H9 (cell line): ENCODE measurements at regions not wholly inside any gene's neighbourhood (a gene's known extent, or its start where the extent isn't known, plus 50 kb on each side); places are given as distances from the start of the nearest gene placed in this dataset.

ENCODE experiments used
- DNase-seq: peaks from one replicate; pipeline ENCODE4 v3.0.0-alpha.2; 2017
- H2AFZ ChIP-seq: one replicate; pipeline ENCODE4 v1.6.1; 2013; ENCODE audit warnings: mild to moderate bottlenecking, low read length, control low read depth, moderate library complexity
- H2AK5ac ChIP-seq: 2 replicates; pipeline ENCODE4 v1.6.1; 2013; ENCODE audit warnings: low read length, control low read depth, mixed read lengths; ENCODE audit not compliant: insufficient read length
- H2BK120ac ChIP-seq: one replicate; pipeline ENCODE4 v1.6.1; 2013; ENCODE audit warnings: low read depth, mild to moderate bottlenecking, low read length, control low read depth, inconsistent platforms; ENCODE audit not compliant: poor library complexity, severe bottlenecking
- H2BK12ac ChIP-seq: 2 replicates; pipeline ENCODE4 v1.6.1; 2013; ENCODE audit warnings: low read length, control low read depth, mixed read lengths, low read depth; ENCODE audit not compliant: insufficient read length
- H2BK15ac ChIP-seq: 2 replicates; pipeline ENCODE4 v1.6.1; 2013; ENCODE audit warnings: low read depth, low read length, control low read depth
- H2BK20ac ChIP-seq: one replicate; pipeline ENCODE4 v1.6.1; 2013; ENCODE audit warnings: low read depth, mild to moderate bottlenecking, low read length, control low read depth, inconsistent platforms; ENCODE audit not compliant: poor library complexity, severe bottlenecking
- H2BK5ac ChIP-seq: 2 replicates; pipeline ENCODE4 v1.6.1; 2013; ENCODE audit warnings: low read length, control low read depth, mixed read lengths; ENCODE audit not compliant: insufficient read length
- H3K14ac ChIP-seq: 2 replicates; pipeline ENCODE4 v1.6.1; 2013; ENCODE audit warnings: low read length, control low read depth; ENCODE audit not compliant: insufficient read depth
- H3K18ac ChIP-seq: 2 replicates; pipeline ENCODE4 v1.6.1; 2013; ENCODE audit warnings: low read depth, mild to moderate bottlenecking, mixed read lengths, low read length, control low read depth; ENCODE audit not compliant: insufficient read length
- H3K23ac ChIP-seq: 2 replicates; pipeline ENCODE4 v1.6.1; 2013; ENCODE audit warnings: low read length, control low read depth, mixed read lengths, low read depth; ENCODE audit not compliant: insufficient read length
- H3K23me2 ChIP-seq: 2 replicates; pipeline ENCODE4 v1.6.1; 2013; ENCODE audit warnings: low read depth, mild to moderate bottlenecking, mixed read lengths, low read length, control low read depth; ENCODE audit not compliant: insufficient read length, poor library complexity, severe bottlenecking
- H3K27ac ChIP-seq: 2 replicates; pipeline ENCODE4 v1.5.1; 2013; ENCODE audit warnings: low read length, control low read depth, mixed read lengths, low read depth; ENCODE audit not compliant: insufficient read length
- H3K27me3 ChIP-seq: 2 replicates; pipeline ENCODE4 v1.6.1; 2013; ENCODE audit warnings: low read length, control low read depth, inconsistent platforms; ENCODE audit not compliant: insufficient read depth
- H3K4ac ChIP-seq: 2 replicates; pipeline ENCODE4 v1.6.1; 2013; ENCODE audit warnings: low read depth, mild to moderate bottlenecking, control low read depth, inconsistent platforms, low read length, moderate library complexity
- H3K4me1 ChIP-seq: 2 replicates; pipeline ENCODE4 v1.6.1; 2013; ENCODE audit warnings: low read length, control low read depth, inconsistent platforms; ENCODE audit not compliant: insufficient read depth
- H3K4me2 ChIP-seq: 2 replicates; pipeline ENCODE4 v1.6.1; 2013; ENCODE audit warnings: low read length, control low read depth, mixed read lengths; ENCODE audit not compliant: insufficient read length, insufficient read depth
- H3K56ac ChIP-seq: 2 replicates; pipeline ENCODE4 v1.6.1; 2013; ENCODE audit warnings: low read depth, mild to moderate bottlenecking, mixed read lengths, low read length, control low read depth; ENCODE audit not compliant: insufficient read length
- H3K79me1 ChIP-seq: 2 replicates; pipeline ENCODE4 v1.6.1; 2013; ENCODE audit warnings: low read depth, mild to moderate bottlenecking, moderate library complexity, low read length, control low read depth, inconsistent platforms; ENCODE audit not compliant: insufficient read depth, poor library complexity, severe bottlenecking
- H3K79me2 ChIP-seq: 2 replicates; pipeline ENCODE4 v1.6.1; 2013; ENCODE audit warnings: low read length, control low read depth, inconsistent platforms; ENCODE audit not compliant: insufficient read depth
- H3K9ac ChIP-seq: 2 replicates; pipeline ENCODE4 v1.6.1; 2013; ENCODE audit warnings: low read length, control low read depth, mixed read lengths; ENCODE audit not compliant: insufficient read length; ENCODE audit errors: extremely low read depth
- H3K9me3 ChIP-seq: one replicate; pipeline ENCODE4 v1.6.1; 2013; ENCODE audit warnings: low read depth, low read length, inconsistent platforms; ENCODE audit not compliant: control insufficient read depth
- H3T11ph ChIP-seq: one replicate; pipeline ENCODE4 v1.6.1; 2013; ENCODE audit warnings: mild to moderate bottlenecking, low read length, control low read depth, inconsistent platforms
- H4K20me1 ChIP-seq: one replicate; pipeline ENCODE4 v1.6.1; 2013; ENCODE audit not compliant: control insufficient read depth, insufficient read length, insufficient read depth
- H4K5ac ChIP-seq: 2 replicates; pipeline ENCODE4 v1.6.1; 2013; ENCODE audit warnings: low read depth, mild to moderate bottlenecking, mixed read lengths, low read length, control low read depth; ENCODE audit not compliant: insufficient read length
- H4K8ac ChIP-seq: replicated peaks from 2 replicates; pipeline ENCODE4 v1.6.1; 2013; ENCODE audit warnings: low read length, control low read depth, mixed read lengths, low read depth; ENCODE audit not compliant: insufficient read length
- H4K91ac ChIP-seq: 2 replicates; pipeline ENCODE4 v1.6.1; 2013; ENCODE audit warnings: low read depth, mild to moderate bottlenecking, moderate library complexity, mixed read lengths, low read length, control low read depth; ENCODE audit not compliant: insufficient read length
- H3K27ac Mint-ChIP-seq, 3 experiments: 2 replicates in 2 of 3; 3 replicates in 1 of 3; pipeline ENCODE4 v1.8.0; 2020 to 2021; ENCODE audit warnings: mixed read lengths in 3 of 3, mild to moderate bottlenecking in 1 of 3, moderate library complexity in 1 of 3
- H3K27me3 Mint-ChIP-seq: 2 replicates; pipeline ENCODE4 v1.8.0; 2021; ENCODE audit warnings: low read depth, mild to moderate bottlenecking, moderate library complexity, mixed read lengths
- H3K36me3 Mint-ChIP-seq, 3 experiments: 2 replicates in 2 of 3; 3 replicates in 1 of 3; pipeline ENCODE4 v1.8.0; 2020 to 2021; ENCODE audit warnings: low read depth in 3 of 3, mixed read lengths in 3 of 3; ENCODE audit not compliant: insufficient read depth in 1 of 3
- H3K4me1 Mint-ChIP-seq, 2 experiments: 2 replicates each; pipeline ENCODE4 v1.8.0; 2020; ENCODE audit warnings: mixed read lengths in 2 of 2
- H3K4me3 Mint-ChIP-seq, 2 experiments: 2 replicates in 1 of 2; 3 replicates in 1 of 2; pipeline ENCODE4 v1.8.0; 2020 to 2021; ENCODE audit warnings: mild to moderate bottlenecking in 2 of 2, mixed read lengths in 2 of 2, moderate library complexity in 1 of 2
- H3K9me3 Mint-ChIP-seq, 2 experiments: 2 replicates in 1 of 2; 3 replicates in 1 of 2; pipeline ENCODE4 v1.8.0; 2020; ENCODE audit warnings: mild to moderate bottlenecking in 2 of 2, mixed read lengths in 2 of 2, moderate library complexity in 1 of 2
- CTCF ChIP-seq: fragments of 200-600 bp; sonication (generic); conservative IDR thresholded peaks from 3 replicates; pipeline ENCODE4 v1.8.0; 2021; ENCODE audit warnings: antibody characterized with exemption, mild to moderate bottlenecking
- WGBS: extraction: QIAGEN DNeasy Blood & Tissue Kit; methylation state at CpG from one replicate; pipeline ENCODE4 v1.1.7; 2013; ENCODE audit warnings: missing lambda C conversion rate, low lambda C conversion rate, mixed read lengths; ENCODE audit not compliant: insufficient read length; ENCODE audit errors: extremely low coverage; 5-methylcytosine and 5-hydroxymethylcytosine counted together

- Histone ChIP-seq H3K9ac (no peak overlapping the region), H2AK5ac (no peak overlapping the region), H3K23me2 (no peaks in the 10 kb centered on the region), H3K4ac (no peak overlapping the region), H3K18ac (no peak overlapping the region), H2AFZ (no peak overlapping the region), H3K4me1 (no peaks in the 10 kb centered on the region), H2BK20ac (no peak overlapping the region), H4K8ac (no peak overlapping the region), H3K27me3 (no peaks in the 10 kb centered on the region), H3K14ac (no peak overlapping the region), H3K79me2 (no peaks in the 10 kb centered on the region), H2BK120ac (no peak overlapping the region), H3K23ac (no peak overlapping the region), H2BK5ac (no peak overlapping the region), H2BK15ac (no peak overlapping the region), H3K9me3 (no peaks in the 10 kb centered on the region), H3K79me1 (no peaks in the 10 kb centered on the region), H3K56ac (no peak overlapping the region), H3K27ac (no peak overlapping the region), H2BK12ac (no peak overlapping the region), H4K5ac (no peak overlapping the region), H4K20me1 (no peaks in the 10 kb centered on the region), H3K4me2 (no peak overlapping the region), H4K91ac (no peak overlapping the region), H3T11ph (no peak overlapping the region)
- no peak overlapping the region for H3K27ac Mint-ChIP-seq
- no peaks in the 10 kb centered on the region for H3K27me3 Mint-ChIP-seq
- H3K4me3 Mint-ChIP-seq: no peak overlapping the region
- H3K9me3 Mint-ChIP-seq: no peaks in the 10 kb centered on the region
- no peaks in the 10 kb centered on the region for H3K36me3 Mint-ChIP-seq
- no peak for TF ChIP-seq CTCF
- WGBS: no CpG with 5 or more reads among the region's 1 CpG
- DNase-seq: no peak
- 0 out of 4 replicates have a peak, but pooled peaks cover 0 to under 1% of the 10 kb centered on the region in 2 experiments for H3K4me1 Mint-ChIP-seq
Measured at GRCh38 chr21:28828981-28829380, 163.7 kb downstream of the LTN1 start.
